ENCODE measurements at regions not wholly inside any gene's neighbourhood (a gene's known extent, or its start where the extent isn't known, plus 50 kb on each side); places are given as distances from the start of the nearest gene placed in this dataset.
A peak's percentile ranks its signal among the peaks of the same experiment; 100 is the strongest.

- ATAC-seq (ENCODE audit: low FRiP score in 2 of 2): no peak
- Histone ChIP-seq H3K36me3 (no peaks in the 10 kb centered on the region), H3K4me3 (no peak overlapping the region), H3K27me3 (no peaks in the 10 kb centered on the region), H3K9me3 (no peaks in the 10 kb centered on the region), H3K27ac (no peak overlapping the region), H3K4me1 (no peaks in the 10 kb centered on the region)
- 63 to 81% methylated on average over 2 of the region's 2 CpGs for WGBS, 2 donors
- no peak for TF ChIP-seq CTCF (IDR thresholded peaks at IDR 0.05)
- TF ChIP-seq EP300 (IDR thresholded peaks at IDR 0.05): no peak
- no peak for TF ChIP-seq POLR2A (IDR thresholded peaks at IDR 0.05)
- TF ChIP-seq POLR2AphosphoS5 (IDR thresholded peaks at IDR 0.05): no peak
- no peak for DNase-seq
Observed at GRCh38 chr11:123272565-123272964, 77.5 kb upstream of the CLMP start.

DNA sequence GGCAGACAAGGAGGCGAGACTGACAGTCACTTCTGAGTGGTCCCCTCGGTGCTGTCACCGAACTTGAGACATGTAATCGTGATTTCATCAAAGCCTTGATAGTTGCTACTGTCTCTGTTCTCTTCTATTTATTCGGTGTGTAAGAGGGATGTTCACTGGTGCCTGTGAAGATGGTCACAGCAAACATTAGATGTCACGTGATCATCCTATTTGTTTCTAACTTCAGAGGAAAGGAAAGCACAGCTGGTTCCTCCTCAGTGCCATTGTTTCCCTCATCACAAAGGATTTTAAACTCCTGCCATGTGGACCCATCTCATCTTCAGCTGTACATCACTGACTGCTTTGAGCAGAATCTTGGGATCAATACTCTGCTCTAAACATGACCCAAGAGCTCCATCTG lies 73.1 kb upstream of the CLMP start:
- H3K4me1 ChIP-seq: no peaks in the 10 kb centered on the region
- WGBS, 2 donors: 50 to 51% methylated on average over 6 of the region's 6 CpGs
- H3K4me3 ChIP-seq: no peak overlapping the region
- TF ChIP-seq POLR2AphosphoS5 (IDR thresholded peaks at IDR 0.05) (no peak), CTCF (IDR thresholded peaks at IDR 0.05) (no peak), EP300 (IDR thresholded peaks at IDR 0.05) (no peak), POLR2A (IDR thresholded peaks at IDR 0.05) (no peak)
- no peaks in the 10 kb centered on the region for H3K27me3 ChIP-seq
- H3K36me3 ChIP-seq: no peaks in the 10 kb centered on the region
- ATAC-seq (ENCODE audit: low FRiP score in 2 of 2) (no peak), DNase-seq (no peak)
- H3K9me3 ChIP-seq: no peaks in the 10 kb centered on the region
- H3K27ac ChIP-seq: no peak overlapping the region

- peaks cover 0 to 9% (median 0%) of the 10 kb centered on the region in 4 donors for H3K4me1 ChIP-seq
- H3K4me3 ChIP-seq: no peak overlapping the region
- DNase-seq: no peak
- no peaks in the 10 kb centered on the region for H3K36me3 ChIP-seq
- no peak overlapping the region for H3K27ac ChIP-seq
- TF ChIP-seq POLR2A (IDR thresholded peaks at IDR 0.05): no peak
- no peak for TF ChIP-seq CTCF (IDR thresholded peaks at IDR 0.05)
- no peak for TF ChIP-seq POLR2AphosphoS5 (IDR thresholded peaks at IDR 0.05)
- no peak for TF ChIP-seq EP300 (IDR thresholded peaks at IDR 0.05)
- ATAC-seq (ENCODE audit: low FRiP score in 2 of 2): no peak
- no peaks in the 10 kb centered on the region for H3K9me3 ChIP-seq
- 80 to 90% methylated on average over 3 of the region's 3 CpGs for WGBS, 2 donors
- H3K27me3 ChIP-seq: no peaks in the 10 kb centered on the region
Observed at GRCh38 chr11:123265951-123266350, 70.9 kb upstream of the CLMP start.

DNA sequence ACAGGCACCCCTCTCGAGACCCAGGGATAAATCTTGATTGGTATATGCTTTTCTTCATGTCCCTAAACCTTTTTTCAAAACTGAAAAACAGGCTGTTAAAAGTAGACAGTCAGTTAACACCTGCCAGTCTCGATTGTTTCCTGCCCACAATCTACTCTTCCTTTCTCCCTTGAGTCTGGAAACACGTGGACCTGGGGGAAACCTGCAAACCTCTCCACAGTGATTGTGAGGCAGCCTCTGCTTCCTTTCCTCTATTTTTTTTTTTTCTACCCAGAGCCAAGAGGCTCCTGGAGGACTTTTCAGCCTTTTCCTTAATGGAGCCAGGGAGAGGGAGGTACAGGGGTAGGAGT lies 69.4 kb upstream of the CLMP start:
- no peak for TF ChIP-seq CTCF (IDR thresholded peaks at IDR 0.05)
- no peak for TF ChIP-seq POLR2A (IDR thresholded peaks at IDR 0.05)
- TF ChIP-seq POLR2AphosphoS5 (IDR thresholded peaks at IDR 0.05): no peak
- no peak for TF ChIP-seq EP300 (IDR thresholded peaks at IDR 0.05)
- Histone ChIP-seq H3K36me3 (no peaks in the 10 kb centered on the region), H3K27me3 (no peaks in the 10 kb centered on the region), H3K4me1 (peaks cover 0 to 12% (median 0%) of the 10 kb centered on the region in 4 donors), H3K9me3 (no peaks in the 10 kb centered on the region), H3K27ac (no peak overlapping the region), H3K4me3 (no peak overlapping the region)
- DNase-seq (no peak), ATAC-seq (ENCODE audit: low FRiP score in 2 of 2) (no peak)
- WGBS, 2 donors: 26 to 55% methylated on average over 3 of the region's 3 CpGs

- TF ChIP-seq POLR2A (IDR thresholded peaks at IDR 0.05) (no peak), POLR2AphosphoS5 (IDR thresholded peaks at IDR 0.05) (no peak), CTCF (IDR thresholded peaks at IDR 0.05) (peak; percentile 61 to 88 (median 76))
- DNase-seq (peak; percentile 86 to 93), ATAC-seq (ENCODE audit: low FRiP score in 2 of 2) (peak; percentile 92 to 94)
- 22 to 25% methylated on average over 24 to 25 of the region's 25 CpGs for WGBS, 2 donors
- no peak overlapping the region for H3K27ac ChIP-seq
- H3K4me3 ChIP-seq: peak overlapping the region in 3 of 4 donors; percentile 17 to 38 (median 34)
- peaks cover 0 to 12% (median 0%) of the 10 kb centered on the region in 4 donors for H3K4me1 ChIP-seq
- no peaks in the 10 kb centered on the region for H3K36me3 ChIP-seq
- no peaks in the 10 kb centered on the region for H3K9me3 ChIP-seq
- H3K27me3 ChIP-seq: no peaks in the 10 kb centered on the region
Observed at GRCh38 chr11:123261345-123262106, 66.5 kb upstream of the CLMP start.

Data from upper lobe of left lung (tissue), 6 donors.